ENCODE measurements at regions not wholly inside any gene's neighbourhood (a gene's known extent, or its start where the extent isn't known, plus 50 kb on each side); places are given as distances from the start of the nearest gene placed in this dataset.

GRCh38 chr9:87187656-87188055, 240.3 kb upstream of the GAS1 start:
- TF ChIP-seq CTCF (conservative IDR thresholded peaks at IDR 0.05) = no peak
- TF ChIP-seq EZH2 (IDR thresholded peaks at IDR 0.05; ENCODE audit: low read depth) = no peak
